Adrenal gland (tissue), 9 donors: ENCODE measurements at regions not wholly inside any gene's neighbourhood (a gene's known extent, or its start where the extent isn't known, plus 50 kb on each side); places are given as distances from the start of the nearest gene placed in this dataset.
A peak's percentile ranks its signal among the peaks of the same experiment; 100 is the strongest.

Experiments used
- DNase-seq, 7 donors: peaks; one replicate each; pipeline ENCODE4 v3.0.0-alpha.2; 2019 to 2020
- H3K27ac ChIP-seq, 5 donors: fragments of 200-600 bp; sonication (generic) in 4 of 5; 1 replicate in 3 of 5; 2 replicates in 2 of 5; pipeline versions ENCODE4 v1.5.1 to v1.8.0; 2016 to 2020; ENCODE audit warnings: mild to moderate bottlenecking in 1 of 5
- H3K27me3 ChIP-seq: fragments of 200-600 bp; 2 replicates; pipeline ENCODE4 v1.8.0; 2021
- H3K36me3 ChIP-seq, 2 donors: fragments of 200-600 bp; replicated peaks in 1 of 2; 1 replicate in 1 of 2; 2 replicates in 1 of 2; pipeline versions ENCODE4 v1.5.1 to v1.8.0; 2018 to 2022
- H3K4me1 ChIP-seq, 2 donors: fragments of 200-600 bp; replicated peaks in 1 of 2; 1 replicate in 1 of 2; 2 replicates in 1 of 2; pipeline versions ENCODE4 v1.5.1 to v1.8.0; 2018 to 2021
- H3K4me3 ChIP-seq, 4 donors: fragments of 200-600 bp; sonication (generic) in 3 of 4; one replicate each; pipeline ENCODE4 v1.5.1; 2016 to 2018
- H3K9me3 ChIP-seq, 3 donors: fragments of 200-600 bp; sonication (generic) in 1 of 3; replicated peaks in 1 of 3; 1 replicate in 2 of 3; 2 replicates in 1 of 3; pipeline versions ENCODE4 v1.5.1 to v1.8.0; 2016 to 2021
- POLR2A ChIP-seq, 2 donors: fragments of 450-650 bp; IDR thresholded peaks; one replicate each; pipeline ENCODE4 v1.6.1; 2017; ENCODE audit warnings: antibody characterized with exemption in 2 of 2, mild to moderate bottlenecking in 2 of 2, moderate library complexity in 1 of 2
- WGBS, 4 donors: extraction: QIAGEN DNeasy Blood & Tissue Kit in 2 of 4; methylation state at CpG; one replicate each; pipeline versions ENCODE4 v1.1.5 to v1.1.7; 2013 to 2017; 5-methylcytosine and 5-hydroxymethylcytosine counted together
- intact Hi-C, 2 donors: fragments of 100-400 bp; cut with DNase I; formaldehyde crosslinking; loops; one replicate each; pipeline versions ENCODE4 v1.14.1 to v1.15.0; 2022 to 2023
- TF ChIP-seq, protein P1 (sequence below), 6 experiments: fragments of 450-650 bp in 4 of 6; fragments of 200-600 bp in 2 of 6; sonication (generic) in 1 of 6; IDR thresholded peaks; 1 replicate in 5 of 6; 2 replicates in 1 of 6; pipeline versions ENCODE4 v1.5.1 to v1.8.0; 2016 to 2021; ENCODE audit warnings: antibody characterized with exemption in 6 of 6, mild to moderate bottlenecking in 2 of 6, moderate library complexity in 1 of 6
- donor health status: healthy with polysubstance abuse.
- donor health status: Bipolar disorder and iron deficiency.
- donor health status: DM: yes; HTN: yes; CAD: no.
- donor health status: DM: no; HTN: no; CAD: no.
- donor health status: DM: no; HTN: no; CAD: no.

DNA sequence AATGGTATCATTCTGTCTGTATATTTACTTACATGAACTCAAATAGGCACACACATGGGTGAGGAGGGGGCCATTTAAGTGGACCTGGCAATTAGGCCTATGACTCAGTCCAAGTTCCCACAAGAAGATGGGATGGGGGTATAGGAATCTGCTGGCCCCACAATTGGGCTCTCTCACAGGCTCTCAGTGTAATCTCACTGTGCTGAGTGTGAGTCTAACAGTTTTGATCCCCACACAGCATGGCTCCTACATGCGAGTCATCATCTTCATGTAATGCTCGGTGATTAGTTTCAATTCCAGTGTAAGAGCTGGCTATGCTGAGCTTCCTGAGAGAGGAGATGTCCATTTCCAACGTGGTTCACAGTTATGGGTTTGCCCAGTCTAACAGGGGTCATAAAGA is 114.0 kb downstream of the GATA6 start:
- H3K4me1 ChIP-seq = peaks cover 0 to 15% of the 10 kb centered on the region in 2 donors
- 86 to 94% (median 92%) methylated on average over 3 of the region's 3 CpGs for WGBS, 4 donors
- no peak for DNase-seq
- no peaks in the 10 kb centered on the region for H3K27me3 ChIP-seq
- no peak for TF ChIP-seq POLR2A (IDR thresholded peaks at IDR 0.05)
- TF ChIP-seq, protein P1, sequence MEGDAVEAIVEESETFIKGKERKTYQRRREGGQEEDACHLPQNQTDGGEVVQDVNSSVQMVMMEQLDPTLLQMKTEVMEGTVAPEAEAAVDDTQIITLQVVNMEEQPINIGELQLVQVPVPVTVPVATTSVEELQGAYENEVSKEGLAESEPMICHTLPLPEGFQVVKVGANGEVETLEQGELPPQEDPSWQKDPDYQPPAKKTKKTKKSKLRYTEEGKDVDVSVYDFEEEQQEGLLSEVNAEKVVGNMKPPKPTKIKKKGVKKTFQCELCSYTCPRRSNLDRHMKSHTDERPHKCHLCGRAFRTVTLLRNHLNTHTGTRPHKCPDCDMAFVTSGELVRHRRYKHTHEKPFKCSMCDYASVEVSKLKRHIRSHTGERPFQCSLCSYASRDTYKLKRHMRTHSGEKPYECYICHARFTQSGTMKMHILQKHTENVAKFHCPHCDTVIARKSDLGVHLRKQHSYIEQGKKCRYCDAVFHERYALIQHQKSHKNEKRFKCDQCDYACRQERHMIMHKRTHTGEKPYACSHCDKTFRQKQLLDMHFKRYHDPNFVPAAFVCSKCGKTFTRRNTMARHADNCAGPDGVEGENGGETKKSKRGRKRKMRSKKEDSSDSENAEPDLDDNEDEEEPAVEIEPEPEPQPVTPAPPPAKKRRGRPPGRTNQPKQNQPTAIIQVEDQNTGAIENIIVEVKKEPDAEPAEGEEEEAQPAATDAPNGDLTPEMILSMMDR (IDR thresholded peaks at IDR 0.05) = no peak
- H3K9me3 ChIP-seq = no peaks in the 10 kb centered on the region
- H3K36me3 ChIP-seq = no peaks in the 10 kb centered on the region
- intact Hi-C loops = no loop called here
- no peak overlapping the region for H3K4me3 ChIP-seq
- H3K27ac ChIP-seq = no peak overlapping the region

DNA sequence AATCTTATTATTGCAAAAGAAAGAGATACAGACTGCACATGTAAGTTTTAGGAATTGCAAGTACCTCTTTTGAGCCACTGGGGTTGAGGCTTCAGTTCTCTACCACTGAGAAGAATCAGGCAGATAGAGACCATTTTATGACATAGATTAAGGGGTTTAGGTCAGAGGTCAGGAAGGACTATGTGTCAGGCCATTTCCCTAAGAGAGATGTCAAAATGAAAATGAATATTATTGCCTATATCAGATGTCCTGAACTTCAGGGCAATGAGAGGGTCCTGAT is 113.7 kb downstream of the GATA6 start:
- Histone ChIP-seq H3K4me1 (peaks cover 0 to 15% of the 10 kb centered on the region in 2 donors), H3K36me3 (no peaks in the 10 kb centered on the region), H3K27ac (peak overlapping the region in 1 of 5 donors; percentile 15), H3K27me3 (no peaks in the 10 kb centered on the region), H3K9me3 (no peaks in the 10 kb centered on the region), H3K4me3 (no peak overlapping the region)
- intact Hi-C loops = no loop called here
- TF ChIP-seq POLR2A (IDR thresholded peaks at IDR 0.05) = no peak
- TF ChIP-seq, protein P1 (IDR thresholded peaks at IDR 0.05) = peak in 2 of 6 experiments; percentile 15 to 17
- no peak for DNase-seq

DNA sequence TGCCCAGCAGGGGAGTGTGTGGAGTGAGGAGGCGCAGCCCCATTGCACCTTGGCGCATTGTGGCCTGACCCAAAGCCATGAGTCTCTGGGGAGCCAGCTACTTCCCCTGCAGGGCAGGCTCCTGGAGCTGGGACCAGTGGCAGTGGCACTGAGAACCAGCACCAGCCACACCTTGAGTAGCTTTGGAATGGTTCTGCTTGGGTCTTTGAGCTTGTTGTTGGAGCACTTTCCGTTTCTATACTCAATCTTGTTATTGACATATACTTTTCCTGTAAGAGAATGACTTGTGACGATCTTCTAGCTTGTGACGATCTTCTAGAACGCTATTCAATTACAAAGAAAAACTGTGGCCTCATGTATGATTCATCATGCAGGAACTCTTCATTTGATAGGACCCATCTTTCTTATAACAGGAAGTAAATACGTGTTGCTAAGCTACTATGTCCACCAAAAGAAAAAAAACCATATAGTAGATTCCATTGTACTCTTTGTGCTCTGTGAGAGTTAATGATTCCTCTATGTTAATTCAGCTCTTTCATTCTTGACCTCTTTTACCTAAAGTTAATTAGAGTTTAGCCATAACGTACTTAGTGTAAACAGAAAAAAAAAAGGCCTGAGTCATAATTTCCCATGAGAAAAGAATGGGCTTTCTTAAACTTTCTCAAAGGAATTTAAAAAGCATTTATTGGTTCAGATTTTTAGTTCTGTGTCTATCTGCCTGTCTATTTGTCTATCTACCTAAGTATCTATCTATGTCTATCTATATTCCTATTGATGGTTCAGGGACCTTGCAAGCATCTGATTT is 113.1 kb downstream of the GATA6 start:
- no peak for TF ChIP-seq POLR2A (IDR thresholded peaks at IDR 0.05)
- TF ChIP-seq, protein P1 (IDR thresholded peaks at IDR 0.05) = no peak
- 57 to 78% (median 71%) methylated on average over 7 to 8 of the region's 8 CpGs for WGBS, 4 donors
- Histone ChIP-seq H3K4me3 (no peak overlapping the region), H3K36me3 (no peaks in the 10 kb centered on the region), H3K27me3 (no peaks in the 10 kb centered on the region), H3K9me3 (no peaks in the 10 kb centered on the region), H3K27ac (peak overlapping the region in 2 of 5 donors; percentile 23 to 32), H3K4me1 (peaks cover 0 to 15% of the 10 kb centered on the region in 2 donors)
- intact Hi-C loops = no loop called here
- DNase-seq = no peak

DNA sequence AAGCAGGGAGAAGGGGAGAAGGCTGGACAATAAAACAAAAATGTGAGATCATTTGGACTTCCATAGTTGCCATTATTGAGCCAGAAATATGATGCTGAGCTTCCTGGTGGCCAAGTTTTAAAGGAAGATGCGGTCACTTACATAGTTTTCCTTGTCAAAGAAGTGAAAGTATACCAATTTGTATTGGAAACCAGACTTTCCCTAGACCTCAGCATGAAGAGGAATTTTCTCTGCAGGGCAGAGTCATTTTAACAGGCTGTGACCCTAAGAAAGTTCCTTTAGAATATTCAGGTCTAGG is 111.0 kb downstream of the GATA6 start:
- TF ChIP-seq POLR2A (IDR thresholded peaks at IDR 0.05) = no peak
- TF ChIP-seq, protein P1 (IDR thresholded peaks at IDR 0.05) = no peak
- H3K4me1 ChIP-seq = peaks cover 12 to 18% of the 10 kb centered on the region in 2 donors
- no peak for DNase-seq
- 94 to 100% (median 95%) methylated on average over 1 of the region's 1 CpG for WGBS, 4 donors
- no peak overlapping the region for H3K27ac ChIP-seq
- H3K27me3 ChIP-seq = no peaks in the 10 kb centered on the region
- H3K9me3 ChIP-seq = no peaks in the 10 kb centered on the region
- H3K36me3 ChIP-seq = no peaks in the 10 kb centered on the region
- no peak overlapping the region for H3K4me3 ChIP-seq
- intact Hi-C loops = no loop called here
